NCI-H748 (cell line): ENCODE measurements at regions not wholly inside any gene's neighbourhood (a gene's known extent, or its start where the extent isn't known, plus 50 kb on each side); places are given as distances from the start of the nearest gene placed in this dataset.

Experiments used
- DNase-seq: peaks from one replicate; lab custom pipeline; 2025; ENCODE audit not compliant: unreplicated experiment; lab: John Stamatoyannopoulos, UW

GRCh38 chr2:150319658-150320555 is 167.6 kb downstream of the RND3 start:
- no peak for DNase-seq

GRCh38 chr2:150319085-150319484 is 168.4 kb downstream of the RND3 start:
- no peak for DNase-seq

- no peak for DNase-seq
Observed at GRCh38 chr2:150312271-150312670, 175.2 kb downstream of the RND3 start.

- no peak for DNase-seq
Observed at GRCh38 chr2:150309311-150310080, 178.0 kb downstream of the RND3 start.

- DNase-seq: no peak
Observed at GRCh38 chr2:150307258-150307657, 180.2 kb downstream of the RND3 start.

GRCh38 chr2:150303281-150303680 is 184.2 kb downstream of the RND3 start:
- DNase-seq: peak; percentile 18

GRCh38 chr2:150298571-150299305 is 188.7 kb downstream of the RND3 start:
- no peak for DNase-seq

- DNase-seq: peak; percentile 22
Observed at GRCh38 chr2:150296770-150297546, 190.5 kb downstream of the RND3 start.

GRCh38 chr2:150295544-150295943 is 191.9 kb downstream of the RND3 start:
- DNase-seq: no peak

GRCh38 chr2:150293771-150294170 is 193.7 kb downstream of the RND3 start:
- DNase-seq: no peak

GRCh38 chr2:150292807-150293206 is 194.7 kb downstream of the RND3 start:
- DNase-seq: no peak

GRCh38 chr2:150292192-150292591 is 195.3 kb downstream of the RND3 start:
- DNase-seq: no peak

GRCh38 chr2:150286730-150287362 is 200.6 kb downstream of the RND3 start:
- no peak for DNase-seq

- no peak for DNase-seq
Observed at GRCh38 chr2:150284116-150284515, 203.4 kb downstream of the RND3 start.

- no peak for DNase-seq
Observed at GRCh38 chr2:150282771-150283371, 204.6 kb downstream of the RND3 start.

- no peak for DNase-seq
Observed at GRCh38 chr2:150282357-150282756, 205.1 kb downstream of the RND3 start.

GRCh38 chr2:150280231-150280630 is 207.2 kb downstream of the RND3 start:
- no peak for DNase-seq

- no peak for DNase-seq
Observed at GRCh38 chr2:150279686-150280085, 207.8 kb downstream of the RND3 start.

- DNase-seq: no peak
Observed at GRCh38 chr2:150276737-150277136, 210.7 kb downstream of the RND3 start.

GRCh38 chr2:150274108-150274507 is 213.4 kb downstream of the RND3 start:
- no peak for DNase-seq
